Esophagus squamous epithelium (tissue), 5 donors: ENCODE measurements at regions not wholly inside any gene's neighbourhood (a gene's known extent, or its start where the extent isn't known, plus 50 kb on each side); places are given as distances from the start of the nearest gene placed in this dataset.
"Not testable (repeated sequence)": the region's sequence is repeated elsewhere in the genome, so short reads cannot be mapped to it uniquely, and the experiment has no call there.

Experiments
- DNase-seq: peaks from one replicate; lab custom pipeline; 2025; lab: John Stamatoyannopoulos, UW
- H3K27ac ChIP-seq, 4 donors: fragments of 200-600 bp; sonication (generic); one replicate each; pipeline ENCODE4 v1.5.1; 2016 to 2019; ENCODE audit warnings: mild to moderate bottlenecking in 1 of 4
- H3K27me3 ChIP-seq, 4 donors: fragments of 200-600 bp; sonication (generic); 1 replicate in 3 of 4; 2 replicates in 1 of 4; pipeline versions ENCODE4 v1.5.1 to v1.6.0; 2017 to 2021; ENCODE audit warnings: antibody characterized with exemption in 1 of 4
- H3K36me3 ChIP-seq, 3 donors: fragments of 200-600 bp; sonication (generic); one replicate each; pipeline ENCODE4 v1.5.1; 2016 to 2019
- H3K4me1 ChIP-seq, 3 donors: fragments of 200-600 bp; sonication (generic); one replicate each; pipeline ENCODE4 v1.5.1; 2017 to 2019
- H3K4me3 ChIP-seq, 4 donors: fragments of 200-600 bp; sonication (generic); 1 replicate in 3 of 4; 2 replicates in 1 of 4; pipeline ENCODE4 v1.5.1; 2016 to 2019; ENCODE audit warnings: mild to moderate bottlenecking in 2 of 4, moderate library complexity in 1 of 4
- H3K9me3 ChIP-seq, 3 donors: fragments of 200-600 bp; sonication (generic); one replicate each; pipeline ENCODE4 v1.5.1; 2016 to 2019
- POLR2A ChIP-seq, 4 donors: fragments of 450-650 bp; IDR thresholded peaks; one replicate each; pipeline ENCODE4 v1.6.1; 2017; ENCODE audit warnings: antibody characterized with exemption in 4 of 4, mild to moderate bottlenecking in 4 of 4, moderate library complexity in 3 of 4
- WGBS, 2 donors: methylation state at CpG; one replicate each; pipeline ENCODE4 v1.1.5; 2018; 5-methylcytosine and 5-hydroxymethylcytosine counted together
- intact Hi-C: fragments of 100-400 bp; cut with DNase I; formaldehyde crosslinking; loops from one replicate; pipeline ENCODE4 v1.15.0; 2022
- TF ChIP-seq, protein P1 (sequence below), 6 experiments: fragments of 450-650 bp in 4 of 6; fragments of 200-600 bp in 2 of 6; sonication (generic) in 2 of 6; IDR thresholded peaks; one replicate each; pipeline ENCODE4 v1.5.1; 2016 to 2019; ENCODE audit warnings: antibody characterized with exemption in 6 of 6, mild to moderate bottlenecking in 4 of 6, moderate library complexity in 4 of 6
- donor health status: DM: yes; HTN: yes; CAD: no.

DNA sequence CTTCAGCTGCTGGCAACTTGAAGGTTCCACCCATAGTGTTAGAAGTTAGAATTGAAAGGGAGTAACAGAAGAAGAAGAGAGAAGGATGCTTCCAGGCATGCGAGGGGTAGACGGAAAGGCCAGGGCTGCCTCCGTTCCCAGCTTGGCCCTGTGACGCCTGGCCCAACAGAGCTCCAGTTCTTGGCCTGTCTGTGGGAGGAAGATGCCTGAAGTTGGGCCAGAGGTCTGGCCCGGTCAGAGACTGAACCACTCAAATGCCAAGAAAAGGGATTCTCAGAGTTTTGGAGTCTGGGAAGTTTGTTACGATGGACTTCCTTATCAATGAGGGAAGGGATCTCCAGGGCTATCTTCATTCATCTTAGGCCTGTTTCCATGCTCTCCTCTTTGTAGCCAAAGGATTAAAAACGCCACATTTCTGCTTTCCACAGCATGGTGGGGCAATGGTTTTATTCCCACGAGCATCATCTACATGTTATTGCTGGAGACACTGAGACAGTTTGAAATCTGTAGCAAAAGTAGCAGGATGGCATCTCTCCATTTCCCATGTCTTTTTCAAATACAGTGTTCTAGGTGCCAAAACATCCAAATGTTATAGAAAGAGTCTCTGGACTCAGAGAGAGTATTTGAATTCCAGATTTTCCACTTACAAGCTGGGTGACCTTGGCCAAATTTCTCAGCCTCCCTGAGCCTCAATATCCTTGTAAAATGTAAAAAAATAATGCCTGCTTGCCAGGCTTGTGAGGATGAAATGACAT is 65.4 kb upstream of the ANKRD55 start:
- H3K36me3 ChIP-seq, result no peaks in the 10 kb centered on the region
- no peak for DNase-seq
- H3K27ac ChIP-seq, result no peak overlapping the region
- intact Hi-C loops, result no loop called here
- WGBS, 2 donors, result 72 to 84% methylated on average over 8 of the region's 8 CpGs
- H3K4me3 ChIP-seq, result no peak overlapping the region
- H3K27me3 ChIP-seq, result no peaks in the 10 kb centered on the region
- no peaks in the 10 kb centered on the region for H3K9me3 ChIP-seq
- TF ChIP-seq, protein P1, sequence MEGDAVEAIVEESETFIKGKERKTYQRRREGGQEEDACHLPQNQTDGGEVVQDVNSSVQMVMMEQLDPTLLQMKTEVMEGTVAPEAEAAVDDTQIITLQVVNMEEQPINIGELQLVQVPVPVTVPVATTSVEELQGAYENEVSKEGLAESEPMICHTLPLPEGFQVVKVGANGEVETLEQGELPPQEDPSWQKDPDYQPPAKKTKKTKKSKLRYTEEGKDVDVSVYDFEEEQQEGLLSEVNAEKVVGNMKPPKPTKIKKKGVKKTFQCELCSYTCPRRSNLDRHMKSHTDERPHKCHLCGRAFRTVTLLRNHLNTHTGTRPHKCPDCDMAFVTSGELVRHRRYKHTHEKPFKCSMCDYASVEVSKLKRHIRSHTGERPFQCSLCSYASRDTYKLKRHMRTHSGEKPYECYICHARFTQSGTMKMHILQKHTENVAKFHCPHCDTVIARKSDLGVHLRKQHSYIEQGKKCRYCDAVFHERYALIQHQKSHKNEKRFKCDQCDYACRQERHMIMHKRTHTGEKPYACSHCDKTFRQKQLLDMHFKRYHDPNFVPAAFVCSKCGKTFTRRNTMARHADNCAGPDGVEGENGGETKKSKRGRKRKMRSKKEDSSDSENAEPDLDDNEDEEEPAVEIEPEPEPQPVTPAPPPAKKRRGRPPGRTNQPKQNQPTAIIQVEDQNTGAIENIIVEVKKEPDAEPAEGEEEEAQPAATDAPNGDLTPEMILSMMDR (IDR thresholded peaks at IDR 0.05), result no peak
- TF ChIP-seq POLR2A (IDR thresholded peaks at IDR 0.05), result no peak
- peaks cover 0 to 14% (median 6%) of the 10 kb centered on the region in 3 donors for H3K4me1 ChIP-seq

DNA sequence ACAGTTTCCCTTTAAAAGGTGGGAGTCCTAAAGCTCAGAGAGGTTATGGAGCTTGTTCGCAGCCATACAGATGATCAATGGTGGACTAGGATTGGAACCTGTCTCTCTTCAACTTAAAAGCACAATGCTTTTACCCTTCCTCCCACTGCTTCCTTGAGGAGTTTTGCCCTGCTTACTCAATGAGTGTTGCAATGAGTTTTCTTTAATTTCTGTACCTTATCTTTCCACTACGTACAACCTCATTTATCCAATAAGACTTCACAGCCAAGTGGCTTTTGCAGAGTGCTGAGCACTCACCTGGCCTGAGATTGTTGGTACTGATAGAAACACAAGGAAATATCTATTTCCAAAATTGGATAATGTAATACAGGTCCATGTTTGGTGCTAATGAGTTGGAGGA is 64.7 kb upstream of the ANKRD55 start:
- Histone ChIP-seq H3K4me3 (no peak overlapping the region), H3K4me1 (peaks cover 0 to 14% (median 6%) of the 10 kb centered on the region in 3 donors), H3K27ac (no peak overlapping the region), H3K36me3 (no peaks in the 10 kb centered on the region), H3K9me3 (no peaks in the 10 kb centered on the region), H3K27me3 (no peaks in the 10 kb centered on the region)
- no peak for TF ChIP-seq POLR2A (IDR thresholded peaks at IDR 0.05)
- TF ChIP-seq, protein P1 (IDR thresholded peaks at IDR 0.05), result no peak
- intact Hi-C loops, result no loop called here
- WGBS, 2 donors, result 31 to 47% methylated on average over 2 of the region's 2 CpGs
- no peak for DNase-seq

DNA sequence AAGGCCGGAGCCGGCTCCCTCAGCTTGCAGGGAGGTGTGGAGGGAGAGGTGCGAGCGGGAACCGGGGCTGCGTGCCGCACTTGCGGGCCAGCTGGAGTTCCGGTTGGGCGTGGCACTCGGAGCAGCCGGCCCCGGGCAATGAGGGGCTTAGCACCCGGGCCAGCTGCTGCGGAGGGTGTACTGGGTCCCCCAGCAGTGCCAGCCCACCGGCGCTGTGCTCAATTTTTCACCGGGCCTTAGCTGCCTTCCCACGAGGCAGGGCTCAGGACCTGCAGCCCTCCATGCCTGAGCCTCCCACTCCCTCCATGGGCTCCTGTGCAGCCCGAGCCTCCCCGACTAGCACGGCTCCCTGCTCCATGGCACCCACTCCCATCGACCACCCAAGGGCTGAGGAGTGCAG is 62.2 kb upstream of the ANKRD55 start:
- H3K27me3 ChIP-seq, H3K9me3 ChIP-seq, H3K36me3 ChIP-seq, H3K4me1 ChIP-seq, intact Hi-C loops, H3K4me3 ChIP-seq, H3K27ac ChIP-seq, DNase-seq: not testable (repeated sequence)
- 100% methylated on average over 1 of the region's 23 CpGs; no CpG with 5 or more reads in 1 of the 2 donors for WGBS, 2 donors

DNA sequence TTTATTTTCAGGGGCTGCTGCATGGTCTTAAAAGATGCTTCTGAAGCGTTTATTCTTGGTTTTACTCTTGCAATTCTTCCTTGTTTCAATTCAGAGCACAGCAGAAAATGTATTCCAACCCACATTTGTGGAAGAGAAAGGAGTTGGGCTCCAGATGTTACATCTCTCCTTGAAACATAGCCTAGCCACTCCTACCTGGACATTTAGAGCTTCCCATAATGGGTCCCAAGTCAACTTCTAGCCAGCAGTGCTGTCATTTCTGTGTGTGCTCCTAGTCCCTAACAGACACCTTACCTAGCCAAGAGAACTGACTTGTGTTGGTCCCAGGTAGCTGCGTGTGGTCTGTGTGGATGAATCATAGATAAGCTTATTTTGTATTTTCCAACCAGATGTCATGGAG is 61.2 kb upstream of the ANKRD55 start:
- 77 to 100% methylated on average over 2 of the region's 2 CpGs for WGBS, 2 donors
- H3K27ac ChIP-seq, result no peak overlapping the region
- TF ChIP-seq, protein P1 (IDR thresholded peaks at IDR 0.05), result no peak
- TF ChIP-seq POLR2A (IDR thresholded peaks at IDR 0.05), result no peak
- intact Hi-C loops, result no loop called here
- H3K4me1 ChIP-seq, result peaks cover 0 to 7% (median 6%) of the 10 kb centered on the region in 3 donors
- no peaks in the 10 kb centered on the region for H3K36me3 ChIP-seq
- no peak for DNase-seq
- H3K27me3 ChIP-seq, result no peaks in the 10 kb centered on the region
- no peak overlapping the region for H3K4me3 ChIP-seq
- H3K9me3 ChIP-seq, result no peaks in the 10 kb centered on the region

DNA sequence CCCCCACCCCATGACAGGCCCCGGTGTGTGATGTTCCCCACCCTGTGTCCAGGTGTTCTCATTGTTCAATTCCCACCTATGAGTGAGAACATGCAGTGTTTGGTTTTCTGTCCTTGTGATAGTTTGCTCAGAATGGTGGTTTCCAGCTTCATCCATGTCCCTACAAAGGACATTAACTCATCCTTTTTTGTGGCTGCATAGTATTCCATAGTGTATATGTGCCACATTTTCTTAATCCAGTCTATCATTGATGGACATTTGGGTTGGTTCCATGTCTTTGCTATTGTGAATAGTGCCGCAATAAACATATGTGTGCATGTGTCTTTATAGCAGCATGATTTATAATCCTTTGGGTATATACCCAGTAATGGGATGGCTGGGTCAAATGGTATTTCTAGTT is 59.7 kb upstream of the ANKRD55 start:
- intact Hi-C loops, DNase-seq, H3K27me3 ChIP-seq, H3K9me3 ChIP-seq, H3K4me3 ChIP-seq, H3K36me3 ChIP-seq, H3K4me1 ChIP-seq, H3K27ac ChIP-seq: not testable (repeated sequence)
- WGBS, 2 donors, result 100% methylated on average over 1 of the region's 2 CpGs

DNA sequence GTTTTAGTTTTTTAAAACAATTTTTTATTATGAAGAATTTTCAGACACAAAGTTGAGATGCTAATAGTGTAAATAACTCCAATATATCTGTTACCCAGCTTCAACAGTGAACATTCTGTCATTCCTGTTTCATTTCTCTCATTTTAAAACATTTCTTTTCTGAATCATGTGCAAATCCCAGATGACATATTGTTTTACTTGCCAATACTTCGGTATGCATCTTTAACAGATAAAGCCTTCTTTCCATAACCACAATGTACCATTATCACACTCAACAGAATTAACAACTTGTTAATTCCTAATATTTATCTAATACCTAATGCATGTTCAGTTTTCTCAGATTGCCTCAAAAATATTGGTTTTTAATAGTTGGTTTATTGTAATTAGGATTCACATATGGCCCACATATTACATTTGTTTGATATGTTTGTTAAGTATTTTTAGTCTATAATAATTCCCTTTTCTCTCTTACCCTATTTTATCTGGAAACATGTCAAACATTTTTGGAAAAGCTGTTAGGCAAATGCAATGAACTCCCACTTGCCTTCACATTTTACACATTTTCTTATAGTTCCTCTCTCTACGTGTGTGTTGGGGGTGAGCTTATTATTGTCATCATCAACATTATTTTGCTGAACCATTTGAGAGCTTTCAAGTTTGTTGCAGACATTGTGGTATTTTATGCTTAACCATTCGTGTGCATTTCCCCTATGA is 58.7 kb upstream of the ANKRD55 start:
- TF ChIP-seq POLR2A (IDR thresholded peaks at IDR 0.05), result no peak
- TF ChIP-seq, protein P1 (IDR thresholded peaks at IDR 0.05), result no peak
- Histone ChIP-seq H3K27me3 (no peaks in the 10 kb centered on the region), H3K27ac (no peak overlapping the region), H3K36me3 (no peaks in the 10 kb centered on the region), H3K9me3 (no peaks in the 10 kb centered on the region), H3K4me1 (no peaks in the 10 kb centered on the region), H3K4me3 (no peak overlapping the region)
- no peak for DNase-seq
- intact Hi-C loops, result no loop called here
- 56 to 60% methylated on average over 3 of the region's 3 CpGs for WGBS, 2 donors
